ENCODE measurements at regions not wholly inside any gene's neighbourhood (a gene's known extent, or its start where the extent isn't known, plus 50 kb on each side); places are given as distances from the start of the nearest gene placed in this dataset.

DNA sequence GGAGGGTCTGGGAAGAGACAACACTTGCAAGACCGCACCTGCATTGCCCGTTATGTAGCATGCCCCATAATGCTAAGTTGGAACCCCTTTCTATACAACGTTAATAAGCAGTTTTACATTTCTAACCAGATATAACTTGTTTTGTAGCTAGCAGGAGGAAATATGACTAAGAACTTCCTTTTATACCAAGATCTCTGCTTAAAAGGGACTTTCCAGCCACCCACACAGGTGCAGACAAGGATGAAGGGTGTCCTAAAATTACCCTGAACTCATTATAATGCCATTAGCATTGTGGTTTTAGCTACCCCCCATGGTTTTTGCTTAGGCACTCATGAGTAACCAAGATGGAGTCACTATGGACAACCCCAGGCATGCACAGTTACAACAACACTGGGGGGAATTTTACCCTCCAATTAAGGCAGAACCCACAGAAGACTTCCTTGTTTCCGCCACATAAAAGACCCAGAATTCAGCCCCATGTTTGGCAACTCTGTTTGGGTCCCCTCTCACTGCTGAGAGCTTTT lies 362.8 kb downstream of the CBLN2 start:
- DNase-seq (ENCODE audit: low spot score) = no peak

DNA sequence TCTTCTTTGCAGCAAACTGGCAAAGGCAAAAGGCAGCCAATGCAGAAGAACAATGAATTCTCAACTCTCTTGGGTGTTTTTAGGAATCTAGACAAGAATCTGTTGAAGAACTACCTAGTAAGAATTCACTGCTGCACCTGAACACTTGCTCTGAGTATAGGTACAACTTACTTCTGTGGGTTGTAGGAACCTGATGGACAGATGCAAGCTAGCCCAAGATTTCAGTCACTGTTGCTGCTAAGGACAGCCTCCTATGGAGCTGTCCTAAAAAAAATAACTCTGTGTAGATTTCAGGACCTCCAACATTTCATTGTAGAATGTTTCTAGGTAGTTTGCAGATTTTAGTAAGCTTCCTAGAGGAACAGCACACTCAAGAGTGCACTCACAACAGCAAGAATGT lies 363.5 kb downstream of the CBLN2 start:
- no peak for DNase-seq (ENCODE audit: low spot score)

DNA sequence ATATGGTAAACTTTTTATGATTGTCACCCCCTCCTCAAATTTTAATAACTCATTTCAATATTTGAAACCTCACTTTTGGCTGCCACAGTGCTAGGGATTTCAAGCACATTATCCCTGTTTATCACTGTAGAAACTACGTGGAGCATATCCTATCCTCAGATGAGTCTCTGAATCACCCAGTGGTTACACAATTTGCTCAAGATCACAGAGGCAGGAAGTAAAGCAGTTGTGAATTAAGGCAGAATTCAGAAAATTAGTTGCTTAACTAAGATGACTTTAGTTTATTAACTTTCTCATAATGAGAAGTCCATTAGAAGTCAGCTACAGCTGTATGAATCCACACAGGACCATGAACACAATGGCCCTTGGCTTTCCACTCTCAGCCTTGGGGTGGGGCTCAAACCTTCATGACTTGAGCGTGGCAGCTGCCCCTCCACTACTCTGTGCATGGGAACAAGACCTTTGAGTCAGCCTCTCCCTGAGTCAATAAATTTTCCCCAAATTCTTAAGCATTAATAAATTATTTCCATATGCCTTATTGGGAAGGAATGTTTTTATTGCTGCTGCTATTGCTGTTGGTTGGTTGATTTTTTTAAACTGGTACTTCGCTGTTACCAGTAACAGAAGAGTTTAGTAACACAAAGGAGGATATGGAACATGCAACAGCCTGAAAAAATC lies 369.0 kb downstream of the CBLN2 start:
- DNase-seq (ENCODE audit: low spot score) = no peak

DNA sequence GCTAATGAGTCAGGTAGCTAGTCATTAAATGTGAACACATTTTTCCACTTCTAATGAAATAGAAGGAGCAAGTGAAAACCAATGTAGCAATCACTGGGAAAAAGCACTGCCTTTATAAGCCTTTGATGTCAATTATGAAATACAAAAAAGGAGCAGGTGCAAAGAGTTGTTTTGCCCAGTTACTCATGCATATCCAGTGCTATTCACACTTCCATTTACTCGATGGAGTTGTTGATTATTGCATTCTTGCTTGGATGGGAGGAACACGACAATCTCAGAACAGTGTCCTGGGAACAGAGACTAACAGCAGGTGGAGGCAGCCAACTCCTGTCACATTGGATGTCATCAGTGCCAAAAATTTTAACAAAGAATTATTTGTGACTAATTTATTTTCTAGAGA lies 372.5 kb downstream of the CBLN2 start:
- DNase-seq (ENCODE audit: low spot score) = no peak

DNA sequence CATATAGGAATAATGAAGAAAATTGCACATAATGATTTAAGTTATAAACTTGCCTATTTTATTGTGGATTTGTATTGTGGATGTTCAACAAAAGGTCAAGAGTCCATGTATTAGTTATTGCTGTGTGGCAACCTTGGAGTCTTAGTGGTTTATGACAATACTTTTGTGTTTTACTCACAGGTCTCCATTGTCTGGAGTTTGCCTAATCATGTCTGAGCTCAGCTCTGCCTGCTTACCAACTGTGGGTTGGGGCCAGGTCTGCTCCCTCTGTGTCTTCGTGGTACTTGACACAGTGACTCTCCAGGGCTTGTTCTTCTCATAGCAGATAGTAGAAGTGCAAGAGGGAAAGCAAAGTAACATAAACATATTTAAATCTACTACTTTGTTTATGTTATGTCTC lies 382.5 kb downstream of the CBLN2 start:
- no peak for DNase-seq (ENCODE audit: low spot score)

DNA sequence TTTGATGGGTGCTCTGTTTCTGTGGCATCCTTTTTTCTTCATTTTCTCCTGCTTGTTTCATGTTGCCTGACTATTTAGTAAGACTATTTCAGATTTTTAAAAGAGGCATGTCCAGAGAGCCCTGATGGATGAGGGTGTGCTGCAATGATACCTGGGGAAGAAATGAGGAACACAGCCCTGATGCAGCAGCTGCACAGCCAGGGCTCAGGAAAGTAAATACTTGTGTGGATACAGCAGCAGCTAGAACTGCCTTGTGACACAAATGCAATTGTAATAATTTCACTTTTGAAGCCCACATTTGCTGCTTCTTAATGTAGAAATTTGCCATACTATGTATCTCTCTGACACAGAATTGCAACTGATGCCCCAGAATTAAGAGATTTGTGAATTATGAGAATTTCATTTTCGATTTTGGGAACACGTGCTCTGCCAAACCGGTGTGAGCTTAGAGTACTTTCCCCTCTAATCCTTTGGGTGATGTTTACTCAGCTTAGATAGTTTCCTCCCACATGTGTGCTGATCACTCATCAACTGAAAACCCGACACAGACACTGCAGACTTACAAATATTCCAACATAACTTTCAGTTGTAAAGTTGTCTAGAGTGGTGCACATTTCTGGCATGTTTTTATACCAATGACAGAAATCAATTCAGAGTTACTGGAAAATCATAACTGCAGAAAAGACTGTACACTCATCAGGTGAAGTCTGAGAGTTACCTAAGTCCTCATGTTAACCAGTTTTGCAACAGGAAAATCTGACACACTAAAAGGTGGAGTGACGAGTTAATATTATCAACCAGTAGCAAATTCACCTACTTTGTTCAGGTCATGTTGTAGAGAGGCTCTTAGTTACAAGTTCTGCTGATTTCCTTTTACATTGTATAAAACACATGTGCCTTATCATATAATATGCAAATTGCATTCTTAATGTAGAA lies 383.4 kb downstream of the CBLN2 start:
- no peak for DNase-seq (ENCODE audit: low spot score)

DNA sequence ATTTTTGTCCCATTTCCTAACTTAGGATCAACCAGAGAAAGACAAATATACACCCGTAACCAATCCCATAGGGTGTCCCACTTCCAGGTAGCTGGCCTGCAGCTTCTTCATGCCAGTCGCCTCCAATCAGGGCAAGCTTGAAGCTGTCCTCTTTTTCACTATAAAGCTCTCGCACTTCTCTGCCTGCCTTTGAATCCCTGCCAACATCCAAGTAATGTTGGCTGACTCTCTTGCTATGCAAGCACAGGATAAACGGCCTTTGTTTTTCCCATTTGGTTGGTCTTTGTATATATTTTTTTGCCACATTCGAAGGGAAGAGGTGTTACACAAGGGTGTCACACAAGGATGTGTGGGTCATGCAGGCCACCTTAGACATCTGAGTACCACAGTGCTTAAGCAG lies 388.8 kb downstream of the CBLN2 start:
- no peak for DNase-seq (ENCODE audit: low spot score)

DNA sequence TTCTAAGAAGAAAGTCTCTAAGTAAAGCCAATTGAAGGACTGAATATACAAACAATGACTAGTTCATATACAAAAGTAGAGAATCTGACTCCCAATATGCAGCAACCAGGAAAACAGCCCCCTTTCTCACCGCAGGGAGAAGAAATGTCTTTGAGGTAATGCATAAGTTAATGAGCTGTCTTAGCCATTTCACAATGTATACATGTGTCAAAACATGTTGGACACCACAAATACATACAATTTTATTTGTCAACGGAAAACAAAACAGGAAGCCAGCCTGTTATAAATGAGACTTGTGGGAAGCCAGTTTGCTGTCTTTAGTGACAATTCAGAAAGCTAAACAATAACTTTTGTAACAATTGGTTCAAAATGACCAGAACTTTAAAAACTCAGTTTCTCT lies 389.2 kb downstream of the CBLN2 start:
- no peak for DNase-seq (ENCODE audit: low spot score)

DNA sequence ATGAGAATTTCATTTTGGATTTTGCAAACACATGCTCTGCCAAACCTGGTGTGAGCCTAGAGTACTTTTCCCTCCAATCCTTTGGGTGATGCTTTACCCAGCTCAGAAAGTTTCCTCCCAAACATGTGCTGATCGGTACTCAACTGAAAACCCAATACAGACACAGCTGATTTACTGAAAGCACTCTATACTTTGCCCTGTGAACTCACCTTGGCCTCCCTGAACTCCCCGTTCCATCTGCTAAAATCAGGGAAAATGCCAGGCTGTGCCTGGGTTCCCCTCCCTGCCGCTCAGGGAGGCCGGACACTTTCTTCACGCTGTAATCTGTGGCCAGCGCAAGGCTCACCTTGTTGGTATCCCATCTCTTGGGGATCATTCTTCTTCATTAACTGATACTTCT lies 391.2 kb downstream of the CBLN2 start:
- DNase-seq (ENCODE audit: low spot score) = no peak

DNA sequence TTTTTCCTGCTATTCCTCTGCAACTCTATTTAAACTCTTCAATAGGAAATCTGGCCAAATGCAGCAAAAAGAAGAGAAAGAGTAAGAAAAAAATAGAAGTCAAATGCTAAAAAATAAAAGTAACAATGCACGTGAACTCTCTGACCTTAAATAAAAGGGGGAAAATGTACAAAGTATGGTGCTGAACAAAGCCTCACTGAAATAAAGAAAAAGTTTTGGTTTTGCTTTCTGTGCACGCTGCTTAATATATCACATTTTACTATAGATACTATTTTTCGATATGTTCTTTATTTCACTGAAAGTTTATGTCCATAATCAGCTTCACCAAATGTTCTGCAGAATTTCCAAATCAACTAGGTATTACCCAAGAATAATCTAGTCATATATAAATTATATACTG lies 396.3 kb downstream of the CBLN2 start:
- DNase-seq (ENCODE audit: low spot score) = no peak

DNA sequence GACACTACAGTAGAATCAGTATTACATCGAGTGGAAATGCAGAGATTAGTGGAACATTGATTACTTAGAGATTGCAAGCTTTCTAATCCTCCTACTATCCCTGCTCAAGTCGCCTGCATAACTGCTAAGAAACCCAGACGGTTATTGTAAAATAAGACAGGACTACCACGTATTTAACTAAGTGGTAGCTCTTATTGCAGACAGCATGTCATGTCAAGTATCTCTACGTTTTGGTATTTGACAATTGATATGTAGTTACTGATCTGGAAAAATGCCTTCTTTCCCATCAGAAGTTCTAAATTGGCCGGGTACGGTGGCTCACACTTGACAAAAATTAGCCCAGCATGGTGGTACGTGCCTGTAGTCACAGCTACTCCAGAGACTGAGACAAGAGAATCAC lies 404.1 kb downstream of the CBLN2 start:
- DNase-seq (ENCODE audit: low spot score) = no peak

DNA sequence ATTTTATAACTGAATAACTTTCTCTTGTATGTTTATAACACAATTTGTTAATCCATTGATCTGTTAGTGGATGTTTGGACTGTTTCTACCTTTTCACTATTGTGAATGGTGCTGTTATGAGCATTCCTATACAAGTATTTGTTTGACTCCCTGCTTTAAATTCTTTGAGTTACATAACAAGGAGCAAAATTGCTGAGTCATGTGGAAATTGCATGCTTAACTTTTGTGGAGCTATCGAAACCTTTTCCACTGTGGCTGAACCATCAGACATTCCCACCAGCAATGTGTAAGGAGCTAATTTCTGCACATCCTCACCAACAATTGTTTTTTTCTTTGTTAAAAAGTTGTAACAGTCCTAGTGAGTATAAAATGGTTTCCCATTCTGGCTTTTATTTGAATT lies 415.5 kb downstream of the CBLN2 start:
- no peak for DNase-seq (ENCODE audit: low spot score)

DNA sequence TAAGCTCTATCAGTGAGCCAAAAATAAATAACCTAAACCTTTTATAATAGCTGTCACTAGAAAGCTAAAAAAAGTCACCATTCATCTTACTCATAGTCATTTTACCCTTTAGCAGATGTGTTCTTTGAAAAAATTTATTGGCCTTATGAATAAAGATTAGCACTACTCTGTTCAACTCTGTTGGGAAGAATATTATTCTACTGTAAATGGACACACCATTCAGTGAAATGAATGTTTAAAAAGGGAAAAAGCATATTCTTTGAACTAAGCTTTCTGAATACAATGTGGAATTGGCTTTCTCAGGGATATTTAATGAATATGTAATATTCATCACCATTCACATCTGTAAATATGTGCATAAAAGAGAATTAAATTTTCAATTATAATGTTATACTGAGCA lies 422.0 kb downstream of the CBLN2 start:
- no peak for DNase-seq (ENCODE audit: low spot score)

DNA sequence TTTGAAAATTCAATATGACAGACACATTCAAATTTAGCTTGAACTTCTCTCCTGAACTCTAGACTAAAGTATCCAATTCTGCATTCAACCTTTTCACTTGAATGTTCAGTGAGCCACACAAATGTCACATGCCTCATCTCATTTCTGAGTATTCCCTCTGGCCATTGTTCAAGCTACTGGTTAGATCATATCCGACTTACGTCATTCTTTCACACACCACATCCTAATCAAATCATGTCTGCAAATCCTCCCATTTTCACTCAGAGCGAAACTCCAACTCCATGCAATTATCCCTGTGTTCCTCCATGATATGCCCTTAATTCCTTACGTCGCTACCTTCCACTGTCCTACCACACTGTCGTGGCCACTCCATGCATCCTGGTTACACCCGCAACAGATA lies 425.1 kb downstream of the CBLN2 start:
- no peak for DNase-seq (ENCODE audit: low spot score)

DNA sequence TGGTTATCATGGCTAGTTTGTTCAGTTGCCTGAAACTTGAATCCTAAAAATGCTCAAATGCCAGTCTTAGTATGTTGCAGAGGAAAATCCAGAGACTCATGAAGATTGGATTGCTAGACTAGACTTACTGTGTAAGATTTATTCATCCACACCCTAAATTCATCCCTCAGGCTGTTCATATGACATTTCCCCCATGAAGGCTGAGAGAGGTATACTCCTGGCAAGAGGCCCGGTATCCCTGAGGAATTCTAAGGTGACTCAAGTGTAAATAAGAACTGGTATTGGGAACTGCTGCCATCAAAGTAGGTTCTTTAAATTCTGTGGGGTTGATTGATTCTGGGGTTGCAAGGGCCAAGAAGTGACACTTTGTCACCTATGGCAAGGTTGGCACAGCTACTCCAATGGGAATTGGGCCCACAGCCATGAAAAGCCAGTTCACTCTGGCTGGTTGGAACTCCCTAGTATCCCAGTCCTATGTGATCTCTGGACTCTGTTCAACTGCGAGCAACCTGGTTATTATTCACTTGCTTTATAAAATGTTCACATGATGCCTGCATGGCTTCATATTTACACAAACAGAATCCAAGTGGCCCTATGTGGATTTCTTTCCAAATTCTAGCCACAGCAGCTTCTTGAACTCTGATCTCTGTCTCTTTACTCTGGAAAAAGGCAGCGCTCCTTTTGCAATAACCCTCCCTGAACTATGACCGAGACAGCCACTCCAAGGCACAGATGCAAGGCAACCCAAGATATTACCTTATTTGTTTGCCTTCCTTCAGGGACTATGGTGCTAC lies 429.1 kb downstream of the CBLN2 start:
- no peak for DNase-seq (ENCODE audit: low spot score)

DNA sequence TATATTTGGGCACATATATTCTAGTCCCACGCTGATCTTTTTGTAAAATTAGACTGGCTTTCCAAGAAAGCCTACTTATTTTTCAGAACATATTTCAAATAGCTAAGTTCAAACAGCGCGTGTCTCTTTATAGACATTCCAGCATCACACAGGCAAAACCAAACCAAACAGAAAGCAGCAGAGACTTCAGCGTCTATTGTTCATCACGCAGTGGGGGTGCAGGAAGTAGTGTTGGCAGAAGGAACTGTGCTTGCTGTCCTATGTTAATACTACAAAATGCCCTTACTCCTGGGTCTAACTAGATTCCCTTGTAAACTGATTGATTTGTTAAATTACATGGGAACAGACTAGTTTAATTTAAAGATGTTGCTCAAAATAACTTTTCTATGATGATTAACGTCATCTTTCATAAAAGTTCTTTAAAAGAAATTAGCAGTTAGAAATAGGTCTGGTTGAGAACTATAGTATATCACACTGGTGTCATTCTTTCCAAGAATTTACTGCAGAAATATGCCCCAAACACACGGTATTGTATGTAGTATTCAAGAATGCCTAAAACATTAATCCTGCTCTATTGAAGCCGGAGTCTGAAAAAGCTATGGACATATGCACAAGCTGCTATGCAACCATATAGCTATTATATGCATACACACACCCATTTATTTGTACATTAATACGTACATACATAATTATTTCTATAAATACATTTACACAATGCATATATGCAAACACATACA lies 436.3 kb downstream of the CBLN2 start:
- no peak for DNase-seq (ENCODE audit: low spot score)

DNA sequence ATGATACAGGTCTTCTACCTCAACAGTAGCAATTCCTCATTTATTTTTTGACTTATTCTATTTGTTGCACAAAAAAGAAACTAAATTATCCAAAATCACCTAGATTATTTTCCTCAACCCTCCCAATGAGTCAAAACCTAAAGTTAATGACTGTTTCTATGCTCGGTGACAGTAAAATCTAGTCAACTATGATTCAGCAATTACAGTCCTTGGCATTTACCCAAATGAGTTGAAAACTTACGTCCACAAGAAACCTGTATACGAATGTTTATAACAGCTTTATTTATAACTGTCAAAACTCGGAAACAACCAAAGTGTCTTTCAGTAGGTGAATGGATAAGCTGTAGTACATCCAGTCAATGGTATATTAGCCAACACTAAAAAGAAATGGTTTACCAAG lies 439.3 kb downstream of the CBLN2 start:
- no peak for DNase-seq (ENCODE audit: low spot score)

DNA sequence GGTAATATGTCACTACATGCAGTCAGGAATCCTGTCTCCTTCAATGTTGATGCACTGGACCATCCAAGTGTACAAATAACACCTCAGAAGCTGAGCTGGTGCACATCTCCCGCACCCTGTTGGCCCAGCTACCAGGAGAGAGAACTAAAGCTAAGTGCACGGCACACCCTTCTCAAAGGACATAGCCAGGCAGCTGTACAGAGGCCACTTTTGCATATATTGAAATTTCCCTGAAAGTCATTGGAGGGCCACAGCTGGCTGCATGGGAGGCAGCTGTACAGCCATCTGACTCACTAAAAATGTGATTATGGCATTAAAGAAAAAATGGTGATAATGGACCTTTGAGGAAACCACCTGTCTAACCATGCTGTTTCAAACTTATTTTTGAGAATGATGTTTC lies 441.7 kb downstream of the CBLN2 start:
- DNase-seq (ENCODE audit: low spot score) = no peak

DNA sequence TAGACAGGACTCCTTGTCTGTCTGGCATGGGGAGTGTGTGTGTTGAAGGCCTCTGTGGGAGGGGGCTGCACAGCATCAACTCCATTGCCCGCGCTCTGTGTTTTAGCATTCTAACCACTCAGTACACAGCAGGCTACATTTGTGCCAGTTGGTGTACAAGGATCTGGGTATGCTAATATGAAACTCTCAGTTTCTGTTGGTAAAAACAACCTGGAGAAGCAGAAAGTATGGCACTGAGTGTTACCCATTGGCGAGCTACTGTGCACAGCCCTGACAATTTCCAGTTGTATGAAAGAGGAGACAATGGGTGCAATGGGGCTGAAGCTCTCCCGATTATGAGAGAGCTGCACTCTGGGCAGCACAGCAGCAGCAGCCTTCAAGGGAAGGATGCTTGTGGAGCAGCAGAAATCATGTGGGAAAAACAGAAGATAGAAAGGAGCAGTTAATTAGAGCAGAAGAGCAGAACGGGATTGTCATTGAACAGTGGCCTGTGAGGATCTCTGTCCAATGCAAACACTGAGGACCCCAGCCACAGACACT lies 443.6 kb downstream of the CBLN2 start:
- no peak for DNase-seq (ENCODE audit: low spot score)

DNA sequence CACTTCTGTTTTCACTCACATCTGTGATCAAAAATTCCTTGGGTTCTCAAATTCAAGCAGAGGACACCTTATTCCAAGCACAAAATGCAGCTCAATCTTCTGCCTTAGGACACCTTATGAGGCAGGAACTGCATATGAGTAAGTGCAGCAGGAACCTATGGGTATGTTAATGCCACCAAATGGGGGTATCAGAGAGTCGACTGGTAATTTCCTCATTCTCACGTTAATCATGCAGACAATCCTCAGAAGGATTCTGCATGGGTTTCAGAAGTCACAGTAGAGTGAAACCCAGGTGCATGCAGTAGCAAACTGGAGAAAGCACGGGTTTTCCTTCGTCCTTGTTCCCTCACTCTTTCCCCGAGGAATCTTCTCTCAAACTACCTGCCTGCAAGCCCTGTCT lies 452.8 kb downstream of the CBLN2 start:
- DNase-seq (ENCODE audit: low spot score) = no peak

DNA sequence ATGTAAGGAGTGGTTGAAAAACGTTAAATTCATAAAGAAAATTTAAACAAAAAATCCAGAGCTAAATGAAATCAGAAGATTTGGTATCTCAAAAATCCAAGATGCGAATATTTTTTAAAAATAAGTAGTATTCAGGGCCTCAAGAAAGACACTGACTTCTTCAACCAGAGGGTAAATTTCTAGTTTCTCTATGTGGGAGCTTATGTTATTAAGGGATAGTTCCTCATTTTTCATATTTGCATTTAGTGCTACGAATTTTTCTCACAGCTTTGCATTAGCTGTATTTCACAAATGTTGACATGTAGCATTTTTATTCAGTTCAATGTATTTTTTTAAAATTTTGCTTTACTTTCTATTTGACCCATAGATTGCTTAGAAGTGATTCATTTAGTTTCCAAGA lies 454.7 kb downstream of the CBLN2 start:
- no peak for DNase-seq (ENCODE audit: low spot score)

DNA sequence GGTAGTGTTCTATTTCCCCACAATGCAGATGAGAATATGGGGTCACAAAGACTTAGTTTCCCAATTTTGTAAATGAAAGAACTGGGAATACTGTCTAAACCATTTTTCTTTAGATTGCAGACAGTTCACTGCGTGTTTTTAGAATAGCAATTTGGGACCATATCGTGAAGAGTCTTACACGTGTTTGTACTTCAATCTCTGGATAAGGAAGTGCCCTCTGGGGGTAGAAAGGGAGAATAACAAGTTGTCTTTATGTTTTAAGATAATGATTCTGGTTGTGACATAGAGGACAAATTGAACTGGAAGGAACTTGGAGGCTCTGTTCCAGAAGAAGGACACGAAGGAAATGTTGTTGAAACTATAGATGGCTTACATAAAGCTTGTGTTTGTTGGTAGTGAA lies 457.7 kb downstream of the CBLN2 start:
- no peak for DNase-seq (ENCODE audit: low spot score)
